Thymus (tissue), 11 donors: ENCODE measurements at regions not wholly inside any gene's neighbourhood (a gene's known extent, or its start where the extent isn't known, plus 50 kb on each side); places are given as distances from the start of the nearest gene placed in this dataset.

Experiments used
- DNase-seq, 9 donors: peaks; one replicate each; pipeline ENCODE4 v3.0.0-alpha.2; 2013; ENCODE audit warnings: low spot score in 9 of 9, low read depth in 6 of 9, missing footprints in 1 of 9
- H3K27ac ChIP-seq, 2 donors: one replicate each; pipeline ENCODE4 v1.5.1; 2013; ENCODE audit warnings: control low read depth in 1 of 2, low read depth in 1 of 2, low read length in 1 of 2, mild to moderate bottlenecking in 1 of 2, moderate library complexity in 1 of 2
- H3K27me3 ChIP-seq, 2 donors: one replicate each; pipeline ENCODE4 v1.5.1; 2013; ENCODE audit warnings: low read length in 1 of 2; ENCODE audit not compliant: control insufficient read depth in 2 of 2, insufficient read depth in 1 of 2
- H3K36me3 ChIP-seq, 2 donors: one replicate each; pipeline ENCODE4 v1.5.1; 2013; ENCODE audit warnings: low read length in 1 of 2, mild to moderate bottlenecking in 1 of 2, moderate library complexity in 1 of 2; ENCODE audit not compliant: control insufficient read depth in 2 of 2, insufficient read depth in 2 of 2
- H3K4me1 ChIP-seq, 2 donors: one replicate each; pipeline ENCODE4 v1.5.1; 2013; ENCODE audit warnings: low read length in 2 of 2; ENCODE audit not compliant: control insufficient read depth in 2 of 2, insufficient read depth in 2 of 2
- H3K4me3 ChIP-seq, 2 donors: one replicate each; pipeline ENCODE4 v1.5.1; 2013; ENCODE audit warnings: low read length in 2 of 2, control low read depth in 1 of 2, mild to moderate bottlenecking in 1 of 2
- H3K9me3 ChIP-seq, 2 donors: one replicate each; pipeline ENCODE4 v1.5.1; 2013; ENCODE audit warnings: low read length in 1 of 2, mild to moderate bottlenecking in 1 of 2; ENCODE audit not compliant: control insufficient read depth in 2 of 2, insufficient read depth in 1 of 2
- WGBS: extraction: QIAGEN DNeasy Blood & Tissue Kit; methylation state at CpG from one replicate; pipeline ENCODE4 v1.1.7; 2013; 5-methylcytosine and 5-hydroxymethylcytosine counted together
- donor health status: healthy.

GRCh38 chr13:50098693-50099092 is 83.4 kb downstream of the KCNRG start:
- peaks cover 4 to 16% of the 10 kb centered on the region in 2 donors for H3K9me3 ChIP-seq
- no peaks in the 10 kb centered on the region for H3K4me1 ChIP-seq
- no peak for DNase-seq
- 96% methylated on average over 1 of the region's 1 CpG for WGBS
- H3K36me3 ChIP-seq: peaks cover 6 to 23% of the 10 kb centered on the region in 2 donors
- H3K4me3 ChIP-seq: no peak overlapping the region
- H3K27ac ChIP-seq: no peak overlapping the region
- H3K27me3 ChIP-seq: no peaks in the 10 kb centered on the region

- Histone ChIP-seq H3K27ac (no peak overlapping the region), H3K9me3 (peaks cover 4 to 16% of the 10 kb centered on the region in 2 donors), H3K27me3 (no peaks in the 10 kb centered on the region), H3K36me3 (peaks cover 6 to 22% of the 10 kb centered on the region in 2 donors), H3K4me3 (no peak overlapping the region), H3K4me1 (no peaks in the 10 kb centered on the region)
- DNase-seq: no peak
Observed at GRCh38 chr13:50099473-50099872, 84.2 kb downstream of the KCNRG start.

- Histone ChIP-seq H3K9me3 (peaks cover 4 to 16% of the 10 kb centered on the region in 2 donors), H3K27ac (no peak overlapping the region), H3K36me3 (peaks cover 6 to 17% of the 10 kb centered on the region in 2 donors), H3K27me3 (no peaks in the 10 kb centered on the region), H3K4me3 (no peak overlapping the region), H3K4me1 (peaks cover 0 to 3% of the 10 kb centered on the region in 2 donors)
- DNase-seq: no peak
Observed at GRCh38 chr13:50101590-50101989, 86.3 kb downstream of the KCNRG start.

GRCh38 chr13:50104493-50104892 is 89.2 kb downstream of the KCNRG start:
- H3K4me3 ChIP-seq: no peak overlapping the region
- peaks cover 4 to 9% of the 10 kb centered on the region in 2 donors for H3K4me1 ChIP-seq
- DNase-seq: no peak
- WGBS: 98% methylated on average over 1 of the region's 1 CpG
- no peak overlapping the region for H3K27ac ChIP-seq
- peaks cover 2 to 12% of the 10 kb centered on the region in 2 donors for H3K9me3 ChIP-seq
- H3K27me3 ChIP-seq: no peaks in the 10 kb centered on the region
- peaks cover 2 to 16% of the 10 kb centered on the region in 2 donors for H3K36me3 ChIP-seq

GRCh38 chr13:50106559-50106958 is 91.3 kb downstream of the KCNRG start:
- Histone ChIP-seq H3K4me3 (no peak overlapping the region), H3K4me1 (peaks cover 4 to 9% of the 10 kb centered on the region in 2 donors), H3K27ac (peak overlapping the region; percentile 75 to 89)

GRCh38 chr13:50107205-50107604 is 92.0 kb downstream of the KCNRG start:
- Histone ChIP-seq H3K9me3 (no peaks in the 10 kb centered on the region), H3K4me1 (peaks cover 4 to 9% of the 10 kb centered on the region in 2 donors), H3K36me3 (peaks cover 0 to 18% of the 10 kb centered on the region in 2 donors), H3K27me3 (no peaks in the 10 kb centered on the region), H3K4me3 (no peak overlapping the region), H3K27ac (peak overlapping the region; percentile 43 to 75)
- DNase-seq: peak in 1 of 9 donors; percentile 16
- WGBS: 81% methylated on average over 1 of the region's 1 CpG

More at GRCh38 chr13:50106559-50106958, 91.3 kb downstream of the KCNRG start:
- Histone ChIP-seq H3K27me3 (no peaks in the 10 kb centered on the region), H3K9me3 (no peaks in the 10 kb centered on the region), H3K36me3 (peaks cover 0 to 18% of the 10 kb centered on the region in 2 donors)
- DNase-seq: peak in 3 of 9 donors; percentile 20 to 61 (median 21)
- 23% methylated on average over 1 of the region's 1 CpG for WGBS

GRCh38 chr13:50114961-50115360 is 99.7 kb downstream of the KCNRG start:
- Histone ChIP-seq H3K4me1 (peaks cover 8 to 10% of the 10 kb centered on the region in 2 donors), H3K4me3 (no peak overlapping the region), H3K9me3 (no peaks in the 10 kb centered on the region), H3K27ac (peak overlapping the region in 1 of 2 donors; percentile 36), H3K27me3 (no peaks in the 10 kb centered on the region), H3K36me3 (peaks cover 5 to 36% of the 10 kb centered on the region in 2 donors)
- WGBS: 95% methylated on average over 2 of the region's 2 CpGs
- DNase-seq: no peak

- no peak overlapping the region for H3K4me3 ChIP-seq
- 96% methylated on average over 3 of the region's 3 CpGs for WGBS
- peaks cover 8 to 10% of the 10 kb centered on the region in 2 donors for H3K4me1 ChIP-seq
- DNase-seq: no peak
- H3K36me3 ChIP-seq: peaks cover 5 to 37% of the 10 kb centered on the region in 2 donors
- no peaks in the 10 kb centered on the region for H3K9me3 ChIP-seq
- peak overlapping the region in 1 of 2 donors; percentile 42 for H3K27ac ChIP-seq
- H3K27me3 ChIP-seq: no peaks in the 10 kb centered on the region
Observed at GRCh38 chr13:50115695-50116094, 100.5 kb downstream of the KCNRG start.

- H3K36me3 ChIP-seq: peaks cover 10 to 37% of the 10 kb centered on the region in 2 donors
- H3K9me3 ChIP-seq: no peaks in the 10 kb centered on the region
- no peak overlapping the region for H3K4me3 ChIP-seq
- peak overlapping the region in 1 of 2 donors; percentile 23 for H3K27ac ChIP-seq
- 43% methylated on average over 5 of the region's 5 CpGs for WGBS
- H3K4me1 ChIP-seq: peaks cover 9 to 11% of the 10 kb centered on the region in 2 donors
- no peaks in the 10 kb centered on the region for H3K27me3 ChIP-seq
- no peak for DNase-seq
Observed at GRCh38 chr13:50116430-50116973, 101.3 kb downstream of the KCNRG start.
